ENCODE measurements at regions not wholly inside any gene's neighbourhood (a gene's known extent, or its start where the extent isn't known, plus 50 kb on each side); places are given as distances from the start of the nearest gene placed in this dataset.

- TF ChIP-seq CTCF (IDR thresholded peaks at IDR 0.05; ENCODE audit: low read length) (no peak), EZH2 (optimal IDR thresholded peaks at IDR 0.05; ENCODE audit: low read depth, low read length) (no peak)
Measured at GRCh38 chr3:118269537-118270125, 765.0 kb downstream of the IGSF11 start.

Measured in MM.1S (cell line).